ENCODE measurements at regions not wholly inside any gene's neighbourhood (a gene's known extent, or its start where the extent isn't known, plus 50 kb on each side); places are given as distances from the start of the nearest gene placed in this dataset.

DNA sequence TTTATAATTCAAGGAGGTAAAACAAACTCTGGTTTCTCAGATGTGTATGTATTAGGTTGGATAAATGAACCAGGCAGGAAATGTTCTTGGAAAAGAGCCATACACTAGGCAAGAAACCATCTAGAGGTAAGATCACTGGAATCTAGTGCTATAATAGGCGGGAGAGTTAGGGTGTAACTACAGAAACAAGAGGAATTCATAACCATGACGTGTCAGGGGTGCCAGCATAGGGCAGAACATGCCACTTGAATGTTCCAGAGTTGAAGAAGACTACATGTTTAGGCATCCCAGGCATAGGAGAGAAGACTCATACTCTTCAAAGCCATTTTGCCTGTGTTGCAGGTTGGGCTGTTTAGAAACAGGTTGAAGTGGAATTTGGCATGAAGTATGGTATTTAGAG is 198.7 kb downstream of the CCNG2 start:
- H2AFZ ChIP-seq (ENCODE audit: low read length), result no peak overlapping the region
- DNase-seq, result no peak
- H3K9ac ChIP-seq (ENCODE audit: extremely low read depth, insufficient read length, low read length), result no peak overlapping the region
- H2BK12ac ChIP-seq (ENCODE audit: insufficient read length, low read depth, low read length), result no peak overlapping the region
- H3K79me2 ChIP-seq (ENCODE audit: insufficient read depth, low read length), result no peaks in the 10 kb centered on the region
- no peak overlapping the region for H2BK15ac ChIP-seq (ENCODE audit: low read depth, low read length)
- H2BK120ac ChIP-seq (ENCODE audit: low read depth, low read length, poor library complexity, severe bottlenecking), result no peak overlapping the region
- H3K4ac ChIP-seq (ENCODE audit: low read depth, low read length), result no peak overlapping the region
- no peaks in the 10 kb centered on the region for H3K23me2 ChIP-seq (ENCODE audit: insufficient read length, low read depth, low read length, poor library complexity, severe bottlenecking)
- H3K4me2 ChIP-seq (ENCODE audit: insufficient read depth, insufficient read length, low read length), result no peak overlapping the region
- H2AK5ac ChIP-seq (ENCODE audit: insufficient read length, low read length), result no peak overlapping the region
- Mint-ChIP-seq H3K36me3 (ENCODE audit: insufficient read depth in 1 of 3, low read depth in 3 of 3) (no peaks in the 10 kb centered on the region), H3K27me3 (ENCODE audit: low read depth) (peaks cover 13% of the 10 kb centered on the region), H3K9me3 (no peaks in the 10 kb centered on the region), H3K27ac (no peak overlapping the region), H3K4me3 (no peak overlapping the region), H3K4me1 (no peaks in the 10 kb centered on the region)
- no peak overlapping the region for H2BK20ac ChIP-seq (ENCODE audit: low read depth, low read length, poor library complexity, severe bottlenecking)
- H3K4me1 ChIP-seq (ENCODE audit: insufficient read depth, low read length), result no peaks in the 10 kb centered on the region
- H3K9me3 ChIP-seq (ENCODE audit: control insufficient read depth, low read depth, low read length), result no peaks in the 10 kb centered on the region
- H3K56ac ChIP-seq (ENCODE audit: insufficient read length, low read depth, low read length), result no peak overlapping the region
- no peak overlapping the region for H4K8ac ChIP-seq (replicated peaks; ENCODE audit: insufficient read length, low read depth, low read length)
- H2BK5ac ChIP-seq (ENCODE audit: insufficient read length, low read length), result no peak overlapping the region
- H4K5ac ChIP-seq (ENCODE audit: insufficient read length, low read depth, low read length), result no peak overlapping the region
- no peaks in the 10 kb centered on the region for H3K27me3 ChIP-seq (ENCODE audit: insufficient read depth, low read length)
- no peak overlapping the region for H3K27ac ChIP-seq (ENCODE audit: insufficient read length, low read depth, low read length)
- TF ChIP-seq, protein P1, sequence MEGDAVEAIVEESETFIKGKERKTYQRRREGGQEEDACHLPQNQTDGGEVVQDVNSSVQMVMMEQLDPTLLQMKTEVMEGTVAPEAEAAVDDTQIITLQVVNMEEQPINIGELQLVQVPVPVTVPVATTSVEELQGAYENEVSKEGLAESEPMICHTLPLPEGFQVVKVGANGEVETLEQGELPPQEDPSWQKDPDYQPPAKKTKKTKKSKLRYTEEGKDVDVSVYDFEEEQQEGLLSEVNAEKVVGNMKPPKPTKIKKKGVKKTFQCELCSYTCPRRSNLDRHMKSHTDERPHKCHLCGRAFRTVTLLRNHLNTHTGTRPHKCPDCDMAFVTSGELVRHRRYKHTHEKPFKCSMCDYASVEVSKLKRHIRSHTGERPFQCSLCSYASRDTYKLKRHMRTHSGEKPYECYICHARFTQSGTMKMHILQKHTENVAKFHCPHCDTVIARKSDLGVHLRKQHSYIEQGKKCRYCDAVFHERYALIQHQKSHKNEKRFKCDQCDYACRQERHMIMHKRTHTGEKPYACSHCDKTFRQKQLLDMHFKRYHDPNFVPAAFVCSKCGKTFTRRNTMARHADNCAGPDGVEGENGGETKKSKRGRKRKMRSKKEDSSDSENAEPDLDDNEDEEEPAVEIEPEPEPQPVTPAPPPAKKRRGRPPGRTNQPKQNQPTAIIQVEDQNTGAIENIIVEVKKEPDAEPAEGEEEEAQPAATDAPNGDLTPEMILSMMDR (conservative IDR thresholded peaks at IDR 0.05), result no peak
- H3K18ac ChIP-seq (ENCODE audit: insufficient read length, low read depth, low read length), result no peak overlapping the region
- no peaks in the 10 kb centered on the region for H4K20me1 ChIP-seq (ENCODE audit: control insufficient read depth, insufficient read depth, insufficient read length)
- H3K14ac ChIP-seq (ENCODE audit: insufficient read depth, low read length), result no peak overlapping the region
- whole genome bisulfite sequencing (ENCODE audit: extremely low coverage, insufficient read length, low lambda C conversion rate), result no CpG with 5 or more reads among the region's 2 CpGs
- no peak overlapping the region for H3K23ac ChIP-seq (ENCODE audit: insufficient read length, low read depth, low read length)
- H4K91ac ChIP-seq (ENCODE audit: insufficient read length, low read depth, low read length), result no peak overlapping the region
- no peaks in the 10 kb centered on the region for H3K79me1 ChIP-seq (ENCODE audit: insufficient read depth, low read depth, low read length, poor library complexity, severe bottlenecking)
- H3T11ph ChIP-seq (ENCODE audit: low read length), result no peak overlapping the region
